ENCODE measurements at regions not wholly inside any gene's neighbourhood (a gene's known extent, or its start where the extent isn't known, plus 50 kb on each side); places are given as distances from the start of the nearest gene placed in this dataset.

DNA sequence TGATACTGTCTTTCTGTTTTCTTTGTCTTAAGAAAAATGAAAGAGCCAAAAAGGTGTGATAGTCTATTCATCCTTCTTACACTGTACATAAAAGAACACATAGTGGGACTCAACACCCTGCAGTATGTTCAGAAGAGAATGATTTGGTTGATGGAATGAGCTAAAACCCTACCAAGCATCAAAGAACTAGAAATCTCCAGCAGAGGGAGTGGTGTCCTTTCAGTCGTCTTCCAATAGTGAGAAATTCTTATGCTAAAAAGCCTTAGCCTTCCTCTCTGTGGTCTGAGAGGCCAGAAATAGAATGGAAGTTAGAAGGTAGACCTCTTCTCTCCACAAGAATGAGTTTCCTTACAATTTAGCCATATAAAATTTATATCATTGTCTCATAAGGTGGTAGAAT is 393.4 kb upstream of the SEL1L start:
- no peaks in the 10 kb centered on the region for H3K9me3 ChIP-seq (ENCODE audit: low read depth)
- H3K4me2 ChIP-seq: no peak overlapping the region
- no peak overlapping the region for H3K27ac ChIP-seq
- no peaks in the 10 kb centered on the region for H3K36me3 ChIP-seq (replicated peaks; ENCODE audit: insufficient read depth, low read depth)
- H3K4me3 ChIP-seq: no peak overlapping the region
- no peak overlapping the region for H2AFZ ChIP-seq
- 10% methylated on average over 1 of the region's 1 CpG for WGBS (ENCODE audit: low lambda C conversion rate, missing lambda C conversion rate)
- no peaks in the 10 kb centered on the region for H3K79me2 ChIP-seq
- peak; percentile 40 for DNase-seq (ENCODE audit: low spot score)
- TF ChIP-seq, protein P1, sequence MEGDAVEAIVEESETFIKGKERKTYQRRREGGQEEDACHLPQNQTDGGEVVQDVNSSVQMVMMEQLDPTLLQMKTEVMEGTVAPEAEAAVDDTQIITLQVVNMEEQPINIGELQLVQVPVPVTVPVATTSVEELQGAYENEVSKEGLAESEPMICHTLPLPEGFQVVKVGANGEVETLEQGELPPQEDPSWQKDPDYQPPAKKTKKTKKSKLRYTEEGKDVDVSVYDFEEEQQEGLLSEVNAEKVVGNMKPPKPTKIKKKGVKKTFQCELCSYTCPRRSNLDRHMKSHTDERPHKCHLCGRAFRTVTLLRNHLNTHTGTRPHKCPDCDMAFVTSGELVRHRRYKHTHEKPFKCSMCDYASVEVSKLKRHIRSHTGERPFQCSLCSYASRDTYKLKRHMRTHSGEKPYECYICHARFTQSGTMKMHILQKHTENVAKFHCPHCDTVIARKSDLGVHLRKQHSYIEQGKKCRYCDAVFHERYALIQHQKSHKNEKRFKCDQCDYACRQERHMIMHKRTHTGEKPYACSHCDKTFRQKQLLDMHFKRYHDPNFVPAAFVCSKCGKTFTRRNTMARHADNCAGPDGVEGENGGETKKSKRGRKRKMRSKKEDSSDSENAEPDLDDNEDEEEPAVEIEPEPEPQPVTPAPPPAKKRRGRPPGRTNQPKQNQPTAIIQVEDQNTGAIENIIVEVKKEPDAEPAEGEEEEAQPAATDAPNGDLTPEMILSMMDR (IDR thresholded peaks at IDR 0.05; ENCODE audit: poor library complexity): peak; percentile 49
- no peak for TF ChIP-seq EZH2phosphoT487 (IDR thresholded peaks at IDR 0.05; ENCODE audit: low read depth, severe bottlenecking, unreplicated experiment)
- no peaks in the 10 kb centered on the region for H3K27me3 ChIP-seq
- H3K9me2 ChIP-seq (replicated peaks; ENCODE audit: insufficient read depth): no peaks in the 10 kb centered on the region
- no peaks in the 10 kb centered on the region for H3K4me1 ChIP-seq (ENCODE audit: insufficient read depth)
- no peaks in the 10 kb centered on the region for H4K20me1 ChIP-seq (ENCODE audit: insufficient read depth, poor library complexity, severe bottlenecking)

DNA sequence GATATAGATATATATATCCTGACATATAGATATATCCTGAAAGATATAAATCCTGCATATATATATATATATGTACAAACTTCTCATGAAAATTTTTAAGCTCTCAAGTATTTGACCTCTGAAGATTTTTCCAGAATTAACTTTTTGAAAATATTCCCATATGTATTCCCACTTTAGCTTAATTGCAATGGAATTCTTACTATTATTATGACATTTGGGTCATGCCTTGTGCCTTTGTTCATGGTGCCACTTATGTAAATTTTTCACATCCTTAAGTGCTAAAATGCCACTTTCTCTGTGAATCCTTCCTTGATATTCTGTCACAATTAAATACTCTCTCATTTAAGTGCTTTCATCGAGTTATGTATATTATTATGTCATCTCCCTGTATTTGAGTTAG is 398.2 kb upstream of the SEL1L start:
- H3K9me2 ChIP-seq (replicated peaks; ENCODE audit: insufficient read depth): no peaks in the 10 kb centered on the region
- WGBS (ENCODE audit: low lambda C conversion rate, missing lambda C conversion rate): 83% methylated on average over 1 of the region's 1 CpG
- no peak for DNase-seq (ENCODE audit: low spot score)
- no peaks in the 10 kb centered on the region for H3K79me2 ChIP-seq
- no peaks in the 10 kb centered on the region for H3K36me3 ChIP-seq (replicated peaks; ENCODE audit: insufficient read depth, low read depth)
- no peak overlapping the region for H3K4me2 ChIP-seq
- H3K27ac ChIP-seq: no peak overlapping the region
- TF ChIP-seq EZH2phosphoT487 (IDR thresholded peaks at IDR 0.05; ENCODE audit: low read depth, severe bottlenecking, unreplicated experiment) (no peak), EZH2 (IDR thresholded peaks at IDR 0.05; ENCODE audit: borderline replicate concordance) (no peak)
- TF ChIP-seq, protein P1 (IDR thresholded peaks at IDR 0.05; ENCODE audit: poor library complexity): no peak
- H3K27me3 ChIP-seq: no peaks in the 10 kb centered on the region
- H3K9me3 ChIP-seq (ENCODE audit: low read depth): no peaks in the 10 kb centered on the region
- H4K20me1 ChIP-seq (ENCODE audit: insufficient read depth, poor library complexity, severe bottlenecking): no peaks in the 10 kb centered on the region
- H3K4me1 ChIP-seq (ENCODE audit: insufficient read depth): no peaks in the 10 kb centered on the region
- no peak overlapping the region for H2AFZ ChIP-seq
- H3K4me3 ChIP-seq: no peak overlapping the region

DNA sequence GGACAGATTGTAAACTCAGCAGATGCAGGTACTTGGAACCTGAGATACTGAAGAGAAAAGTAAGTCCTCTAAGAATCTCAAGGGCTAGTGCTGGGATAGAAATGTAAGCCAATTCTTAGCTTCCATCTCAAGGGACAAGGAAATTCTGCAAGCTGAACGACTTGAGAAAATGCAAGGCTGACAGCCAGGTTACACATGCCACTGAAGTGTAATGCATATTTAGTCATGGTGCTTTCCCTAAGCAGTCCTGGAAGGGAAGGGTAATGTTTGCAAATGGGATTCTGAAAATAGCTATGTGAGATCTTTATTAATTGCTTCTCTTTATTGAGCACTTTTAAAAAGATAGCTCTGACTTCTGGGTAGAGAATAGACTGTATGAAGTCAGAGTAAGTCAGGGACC is 402.7 kb upstream of the SEL1L start:
- Histone ChIP-seq H3K4me2 (no peak overlapping the region), H3K4me3 (no peak overlapping the region), H3K27me3 (no peaks in the 10 kb centered on the region), H3K27ac (no peak overlapping the region), H3K36me3 (replicated peaks; ENCODE audit: insufficient read depth, low read depth) (no peaks in the 10 kb centered on the region), H3K4me1 (ENCODE audit: insufficient read depth) (no peaks in the 10 kb centered on the region), H3K79me2 (no peaks in the 10 kb centered on the region), H2AFZ (no peak overlapping the region), H3K9me2 (replicated peaks; ENCODE audit: insufficient read depth) (no peaks in the 10 kb centered on the region), H4K20me1 (ENCODE audit: insufficient read depth, poor library complexity, severe bottlenecking) (no peaks in the 10 kb centered on the region), H3K9me3 (ENCODE audit: low read depth) (no peaks in the 10 kb centered on the region)
- no peak for DNase-seq (ENCODE audit: low spot score)
- TF ChIP-seq, protein P1 (IDR thresholded peaks at IDR 0.05; ENCODE audit: poor library complexity): no peak
- no peak for TF ChIP-seq EZH2phosphoT487 (IDR thresholded peaks at IDR 0.05; ENCODE audit: low read depth, severe bottlenecking, unreplicated experiment)
- TF ChIP-seq EZH2 (IDR thresholded peaks at IDR 0.05; ENCODE audit: borderline replicate concordance): no peak
- WGBS (ENCODE audit: low lambda C conversion rate, missing lambda C conversion rate): 56% methylated on average over 1 of the region's 1 CpG

DNA sequence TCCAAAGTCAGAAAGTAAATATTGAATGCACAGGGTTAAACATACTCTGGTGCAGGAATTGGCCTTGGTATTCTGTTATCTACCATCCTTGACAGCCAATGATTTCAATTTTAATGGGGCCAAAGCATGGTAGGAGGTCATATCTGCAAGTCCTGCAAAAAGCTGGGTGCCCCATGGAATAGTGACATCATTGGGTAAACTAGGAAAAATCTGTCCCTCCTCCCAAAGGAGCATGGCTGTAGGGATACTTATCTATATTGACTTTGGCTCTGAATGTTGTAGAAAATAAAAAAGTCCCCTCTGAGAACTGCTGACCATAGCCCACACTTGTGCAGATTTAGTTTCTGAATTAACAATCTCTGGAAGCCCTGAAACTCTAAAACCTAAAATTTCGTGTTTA is 403.2 kb upstream of the SEL1L start:
- no peak overlapping the region for H3K4me3 ChIP-seq
- H3K27ac ChIP-seq: no peak overlapping the region
- H3K9me3 ChIP-seq (ENCODE audit: low read depth): no peaks in the 10 kb centered on the region
- H3K27me3 ChIP-seq: no peaks in the 10 kb centered on the region
- no peak overlapping the region for H3K4me2 ChIP-seq
- H3K9me2 ChIP-seq (replicated peaks; ENCODE audit: insufficient read depth): no peaks in the 10 kb centered on the region
- 58% methylated on average over 1 of the region's 1 CpG for WGBS (ENCODE audit: low lambda C conversion rate, missing lambda C conversion rate)
- TF ChIP-seq, protein P1 (IDR thresholded peaks at IDR 0.05; ENCODE audit: poor library complexity): no peak
- TF ChIP-seq EZH2 (IDR thresholded peaks at IDR 0.05; ENCODE audit: borderline replicate concordance) (no peak), EZH2phosphoT487 (IDR thresholded peaks at IDR 0.05; ENCODE audit: low read depth, severe bottlenecking, unreplicated experiment) (no peak)
- no peaks in the 10 kb centered on the region for H3K4me1 ChIP-seq (ENCODE audit: insufficient read depth)
- H2AFZ ChIP-seq: no peak overlapping the region
- H4K20me1 ChIP-seq (ENCODE audit: insufficient read depth, poor library complexity, severe bottlenecking): no peaks in the 10 kb centered on the region
- no peak for DNase-seq (ENCODE audit: low spot score)
- H3K36me3 ChIP-seq (replicated peaks; ENCODE audit: insufficient read depth, low read depth): no peaks in the 10 kb centered on the region
- no peaks in the 10 kb centered on the region for H3K79me2 ChIP-seq
